Kidney (tissue), 13 donors: ENCODE measurements at regions not wholly inside any gene's neighbourhood (a gene's known extent, or its start where the extent isn't known, plus 50 kb on each side); places are given as distances from the start of the nearest gene placed in this dataset.

Source experiments
- DNase-seq, 5 donors: peaks; one replicate each; pipeline ENCODE4 v3.0.0-alpha.2; 2013 to 2020
- FAIRE-seq: peaks from 2 replicates; lab custom pipeline; 2012; peaks lifted over from hg19 to GRCh38; lab: Jason Lieb, UNC
- H3K27ac ChIP-seq, 2 donors: one replicate each; pipeline ENCODE4 v1.7.0; 2013; ENCODE audit warnings: low read depth in 2 of 2, low read length in 2 of 2, inconsistent platforms in 1 of 2
- H3K27me3 ChIP-seq: one replicate; pipeline ENCODE4 v1.7.1; 2013; ENCODE audit warnings: low read length, inconsistent platforms; ENCODE audit not compliant: control insufficient read depth, insufficient read depth
- H3K36me3 ChIP-seq, 3 donors: one replicate each; pipeline versions ENCODE4 v1.7.0 to v1.7.1; 2013; ENCODE audit warnings: low read length in 3 of 3, control low read depth in 1 of 3, inconsistent platforms in 1 of 3; ENCODE audit not compliant: insufficient read depth in 3 of 3, control insufficient read depth in 2 of 3
- H3K4me1 ChIP-seq, 3 donors: one replicate each; pipeline versions ENCODE4 v1.7.0 to v1.7.1; 2013; ENCODE audit warnings: low read length in 3 of 3, inconsistent platforms in 1 of 3, low read depth in 1 of 3; ENCODE audit not compliant: control insufficient read depth in 2 of 3, insufficient read depth in 2 of 3
- H3K4me3 ChIP-seq, 3 donors: one replicate each; pipeline versions ENCODE4 v1.7.0 to v1.8.1; 2013; ENCODE audit warnings: low read length in 3 of 3, control low read depth in 1 of 3, inconsistent platforms in 1 of 3
- H3K9ac ChIP-seq, 3 donors: one replicate each; pipeline versions ENCODE4 v1.7.0 to v1.7.1; 2013; ENCODE audit warnings: low read length in 3 of 3, control low read depth in 1 of 3, inconsistent platforms in 1 of 3
- H3K9me3 ChIP-seq, 3 donors: one replicate each; pipeline versions ENCODE4 v1.7.0 to v1.7.1; 2013; ENCODE audit warnings: low read length in 3 of 3, control low read depth in 1 of 3, inconsistent platforms in 1 of 3; ENCODE audit not compliant: control insufficient read depth in 2 of 3, insufficient read depth in 1 of 3
- CTCF ChIP-seq: IDR thresholded peaks from 3 replicates; pipeline ENCODE4 v1.5.1; 2012; ENCODE audit warnings: mild to moderate bottlenecking, moderate library complexity, borderline replicate concordance; ENCODE audit not compliant: insufficient read depth; ENCODE audit errors: extremely low read depth
- intact Hi-C: fragments of 100-400 bp; cut with DNase I; formaldehyde crosslinking; loops from one replicate; pipeline ENCODE4 v1.11.1; 2022
- donor health status: control.
- donor health status: control.
- donor health status: control.
- donor health status: control.
- donor health status: control.
- donor health status: DM: yes; HTN: yes; CAD: no.
- donor health status: Normal renal cell carcinoma (clear cell type).

- H3K36me3 ChIP-seq: no peaks in the 10 kb centered on the region
- DNase-seq: no peak
- FAIRE-seq: no peak
- H3K27me3 ChIP-seq: no peaks in the 10 kb centered on the region
- intact Hi-C loops: no loop called here
- H3K9ac ChIP-seq: no peak overlapping the region
- TF ChIP-seq CTCF: no peak
- H3K4me3 ChIP-seq: no peak overlapping the region
- no peak overlapping the region for H3K27ac ChIP-seq
- H3K9me3 ChIP-seq: no peaks in the 10 kb centered on the region
- H3K4me1 ChIP-seq: peaks cover 0 to 4% (median 0%) of the 10 kb centered on the region in 3 donors
These were observed 54.2 kb upstream of the BCL2L14 start for GRCh38 chr12:12016284-12017100.

GRCh38 chr12:12017135-12017581 is 53.6 kb upstream of the BCL2L14 start:
- Histone ChIP-seq H3K27ac (no peak overlapping the region), H3K9ac (no peak overlapping the region), H3K4me1 (peaks cover 0 to 4% (median 0%) of the 10 kb centered on the region in 3 donors), H3K27me3 (no peaks in the 10 kb centered on the region), H3K36me3 (no peaks in the 10 kb centered on the region), H3K9me3 (no peaks in the 10 kb centered on the region), H3K4me3 (no peak overlapping the region)
- DNase-seq: no peak
- no peak for TF ChIP-seq CTCF
- no peak for FAIRE-seq
- intact Hi-C loops: no loop called here

- Histone ChIP-seq H3K36me3 (no peaks in the 10 kb centered on the region), H3K27me3 (no peaks in the 10 kb centered on the region), H3K4me3 (no peak overlapping the region), H3K9ac (no peak overlapping the region), H3K9me3 (no peaks in the 10 kb centered on the region), H3K27ac (no peak overlapping the region), H3K4me1 (peaks cover 0 to 4% (median 0%) of the 10 kb centered on the region in 3 donors)
- DNase-seq: peak in 1 of 5 donors; percentile 42
- intact Hi-C loops: no loop called here
- FAIRE-seq: no peak
- no peak for TF ChIP-seq CTCF
These were observed 52.9 kb upstream of the BCL2L14 start for GRCh38 chr12:12017798-12018197.
